Kidney epithelial cell (primary cell): ENCODE measurements at regions not wholly inside any gene's neighbourhood (a gene's known extent, or its start where the extent isn't known, plus 50 kb on each side); places are given as distances from the start of the nearest gene placed in this dataset.

Experiments
- DNase-seq: peaks from one replicate; pipeline ENCODE4 v3.0.0-alpha.2; 2010; ENCODE audit warnings: low read depth
- H3K27me3 ChIP-seq: 2 replicates; pipeline ENCODE4 v1.6.0; 2011; ENCODE audit warnings: low read length; ENCODE audit not compliant: control insufficient read depth, insufficient read depth
- H3K36me3 ChIP-seq: 2 replicates; pipeline ENCODE4 v1.5.1; 2011; ENCODE audit warnings: low read length; ENCODE audit not compliant: control insufficient read depth, insufficient read depth
- H3K4me3 ChIP-seq: 2 replicates; pipeline ENCODE4 v1.5.1; 2011; ENCODE audit warnings: low read depth, mild to moderate bottlenecking, control low read depth, low read length
- CTCF ChIP-seq: IDR thresholded peaks from 2 replicates; pipeline ENCODE4 v1.5.1; 2011; ENCODE audit warnings: mild to moderate bottlenecking, moderate library complexity, low read length, control low read depth, inconsistent platforms; ENCODE audit not compliant: insufficient read depth, poor library complexity, severe bottlenecking

GRCh38 chr13:31905961-31906360 is 125.6 kb upstream of the FRY start:
- Histone ChIP-seq H3K4me3 (no peak overlapping the region), H3K27me3 (no peaks in the 10 kb centered on the region), H3K36me3 (no peaks in the 10 kb centered on the region)
- TF ChIP-seq CTCF: no peak
- no peak for DNase-seq

GRCh38 chr13:31908696-31909411 is 122.7 kb upstream of the FRY start:
- H3K27me3 ChIP-seq: no peaks in the 10 kb centered on the region
- DNase-seq: no peak
- TF ChIP-seq CTCF: no peak
- H3K36me3 ChIP-seq: no peaks in the 10 kb centered on the region
- no peak overlapping the region for H3K4me3 ChIP-seq

GRCh38 chr13:31909864-31910551 is 121.6 kb upstream of the FRY start:
- Histone ChIP-seq H3K4me3 (no peak overlapping the region), H3K27me3 (no peaks in the 10 kb centered on the region), H3K36me3 (no peaks in the 10 kb centered on the region)
- TF ChIP-seq CTCF: peak; percentile 80
- peak; percentile 18 for DNase-seq

- H3K27me3 ChIP-seq: no peaks in the 10 kb centered on the region
- no peak for DNase-seq
- TF ChIP-seq CTCF: no peak
- H3K4me3 ChIP-seq: no peak overlapping the region
- H3K36me3 ChIP-seq: no peaks in the 10 kb centered on the region
Observed at GRCh38 chr13:31910633-31911032, 120.9 kb upstream of the FRY start.

GRCh38 chr13:31912647-31913401 is 118.8 kb upstream of the FRY start:
- Histone ChIP-seq H3K27me3 (no peaks in the 10 kb centered on the region), H3K36me3 (no peaks in the 10 kb centered on the region), H3K4me3 (no peak overlapping the region)
- DNase-seq: no peak
- no peak for TF ChIP-seq CTCF
